HG02973 (cell line): ENCODE measurements at regions not wholly inside any gene's neighbourhood (a gene's known extent, or its start where the extent isn't known, plus 50 kb on each side); places are given as distances from the start of the nearest gene placed in this dataset.
"Not testable (repeated sequence)": the region's sequence is repeated elsewhere in the genome, so short reads cannot be mapped to it uniquely, and the experiment has no call there.

ENCODE experiments used
- ATAC-seq: cut with Tn5 transposase; IDR thresholded peaks from one replicate; pipeline ENCODE4 v1.9.1; 2021; ENCODE audit warnings: moderate library complexity; ENCODE audit not compliant: unreplicated experiment

- no peak for ATAC-seq
Measured at GRCh38 chr22:17318817-17319216, 50.4 kb upstream of the CECR2 start.

- no peak for ATAC-seq
Measured at GRCh38 chr22:17315310-17315709, 54.0 kb upstream of the CECR2 start.

DNA sequence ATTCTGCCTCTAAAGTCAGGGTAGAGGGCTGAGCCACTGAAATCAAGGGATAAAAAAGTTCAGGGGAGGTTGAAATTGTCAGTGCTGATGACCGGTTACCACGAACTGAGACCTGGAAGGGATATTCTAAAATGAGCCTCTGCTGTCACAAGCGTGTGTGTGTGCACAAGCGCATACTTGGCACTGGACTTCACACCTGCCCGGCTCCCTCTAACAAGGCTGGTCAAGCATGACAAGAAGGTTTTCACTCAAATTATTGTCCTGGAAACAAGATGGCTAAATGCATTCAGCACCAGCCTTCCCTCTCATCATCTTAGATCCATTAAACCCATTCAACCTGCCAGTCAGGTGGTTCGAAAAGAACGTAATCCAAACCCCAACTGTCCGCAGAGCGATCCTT, 54.8 kb upstream of the CECR2 start:
- ATAC-seq = no peak

DNA sequence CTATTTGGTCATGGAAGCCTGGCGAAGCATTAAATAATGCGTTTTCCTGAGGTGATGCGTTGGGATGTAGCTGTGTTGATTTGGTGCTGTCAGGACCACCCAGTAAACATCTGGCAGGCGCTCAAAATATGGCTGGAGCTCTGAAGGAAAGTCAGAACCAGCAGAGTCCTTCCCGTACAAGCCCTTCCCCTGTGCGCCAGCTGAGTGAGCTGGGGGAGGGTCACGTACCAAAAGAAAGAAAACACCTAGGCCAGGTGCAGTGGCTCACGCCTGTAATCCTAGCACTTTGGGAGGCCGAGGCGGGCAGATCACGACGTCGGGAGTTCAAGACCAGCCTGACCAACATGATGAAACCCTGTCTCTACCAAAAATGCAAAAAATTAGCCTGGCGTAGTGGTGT, 55.6 kb upstream of the CECR2 start:
- no peak for ATAC-seq

DNA sequence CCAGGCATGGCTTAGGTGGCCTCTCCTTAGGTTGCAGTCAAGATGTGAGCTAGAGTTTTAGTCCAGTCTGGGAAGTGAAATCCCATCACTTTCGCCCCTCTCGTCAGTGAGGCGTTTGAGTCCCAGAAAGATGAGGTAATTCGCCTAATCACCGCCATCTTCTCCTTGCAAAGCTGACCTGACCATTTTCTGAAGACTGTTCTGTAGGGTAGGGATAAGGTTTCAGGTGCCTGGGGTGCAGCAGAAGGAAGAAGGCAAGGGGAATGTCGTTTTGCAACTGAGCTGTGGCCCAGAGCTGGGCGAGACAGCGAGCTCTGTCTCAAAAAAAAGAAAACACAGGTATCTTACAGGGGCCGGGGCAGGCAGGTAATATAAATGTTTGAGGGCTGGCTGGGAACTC, 61.7 kb upstream of the CECR2 start:
- no peak for ATAC-seq

DNA sequence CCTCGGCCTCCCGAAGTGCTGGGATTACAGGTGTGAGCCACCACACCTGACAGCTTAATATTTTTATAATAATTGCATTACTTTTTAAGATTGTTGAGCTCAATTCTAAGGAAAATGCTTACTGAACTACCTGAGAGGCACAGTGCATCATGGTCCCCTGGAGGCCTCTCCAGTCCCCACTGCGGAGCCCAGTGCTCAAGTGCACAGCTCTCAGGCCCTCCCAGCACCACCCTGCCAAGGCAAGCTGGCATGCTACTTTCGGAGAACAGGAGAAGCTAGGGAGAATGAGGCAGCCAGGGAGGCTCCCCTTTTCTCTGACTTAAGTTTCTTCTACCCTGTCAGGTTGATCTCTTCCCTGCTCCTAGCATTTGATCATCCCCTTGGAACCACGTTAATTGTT, 64.2 kb upstream of the CECR2 start:
- ATAC-seq = no peak

GRCh38 chr22:17303840-17304779, 65.2 kb upstream of the CECR2 start:
- ATAC-seq = peak; percentile 58

- ATAC-seq = no peak
Measured at GRCh38 chr22:17303441-17303839, 65.8 kb upstream of the CECR2 start.

GRCh38 chr22:17302616-17303015, 66.6 kb upstream of the CECR2 start:
- no peak for ATAC-seq

GRCh38 chr22:17300926-17301325, 68.3 kb upstream of the CECR2 start:
- no peak for ATAC-seq

- ATAC-seq = not testable (repeated sequence)
Measured at GRCh38 chr22:17298805-17299502, 70.3 kb upstream of the CECR2 start.

- ATAC-seq = no peak
Measured at GRCh38 chr22:17285656-17286055, 66.4 kb upstream of the ADA2 start.

DNA sequence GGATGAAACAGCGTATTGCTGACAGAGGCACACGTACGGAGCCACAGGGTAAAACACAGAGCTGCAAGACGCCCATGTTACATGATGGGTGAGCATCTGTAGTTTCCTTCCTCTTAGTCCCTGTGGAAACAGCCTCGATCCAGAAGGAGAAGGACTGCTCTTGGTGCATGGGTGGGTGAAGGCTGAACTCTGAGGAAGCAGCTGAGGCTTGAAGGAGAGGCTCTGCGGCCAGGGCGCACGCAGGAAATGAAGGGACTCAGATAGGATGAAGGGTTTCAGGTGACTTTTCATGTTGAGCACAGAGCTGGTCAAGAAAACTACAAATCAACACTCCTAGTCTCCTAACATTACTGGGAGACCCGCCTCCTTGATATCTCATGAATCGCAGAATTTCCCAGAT, 65.7 kb upstream of the ADA2 start:
- ATAC-seq = no peak

GRCh38 chr22:17284466-17284865, 65.2 kb upstream of the ADA2 start:
- ATAC-seq = no peak

- not testable (repeated sequence) for ATAC-seq
Measured at GRCh38 chr22:17283865-17284264, 64.6 kb upstream of the ADA2 start.

- ATAC-seq = no peak
Measured at GRCh38 chr22:17283423-17283822, 64.2 kb upstream of the ADA2 start.

DNA sequence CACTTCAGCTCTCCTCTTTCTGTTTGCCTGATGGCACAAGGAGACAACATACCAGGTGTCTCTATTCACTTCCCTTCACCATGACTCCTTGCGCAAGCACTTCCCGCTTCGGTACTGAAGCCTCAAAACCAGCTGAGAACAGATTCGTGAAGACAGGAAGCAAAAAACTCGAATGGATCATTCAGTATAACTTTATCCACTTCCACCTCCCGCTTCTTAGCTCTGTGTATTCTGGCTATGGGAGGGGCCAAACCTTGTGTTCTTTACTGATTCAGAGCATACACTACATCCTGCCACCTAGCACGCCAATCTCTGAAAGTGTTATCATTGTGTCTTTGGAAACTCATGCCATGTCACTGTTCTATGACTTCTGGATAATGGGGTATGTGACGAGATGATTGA, 62.2 kb upstream of the ADA2 start:
- ATAC-seq = no peak

- ATAC-seq = no peak
Measured at GRCh38 chr22:17281026-17281425, 61.8 kb upstream of the ADA2 start.

DNA sequence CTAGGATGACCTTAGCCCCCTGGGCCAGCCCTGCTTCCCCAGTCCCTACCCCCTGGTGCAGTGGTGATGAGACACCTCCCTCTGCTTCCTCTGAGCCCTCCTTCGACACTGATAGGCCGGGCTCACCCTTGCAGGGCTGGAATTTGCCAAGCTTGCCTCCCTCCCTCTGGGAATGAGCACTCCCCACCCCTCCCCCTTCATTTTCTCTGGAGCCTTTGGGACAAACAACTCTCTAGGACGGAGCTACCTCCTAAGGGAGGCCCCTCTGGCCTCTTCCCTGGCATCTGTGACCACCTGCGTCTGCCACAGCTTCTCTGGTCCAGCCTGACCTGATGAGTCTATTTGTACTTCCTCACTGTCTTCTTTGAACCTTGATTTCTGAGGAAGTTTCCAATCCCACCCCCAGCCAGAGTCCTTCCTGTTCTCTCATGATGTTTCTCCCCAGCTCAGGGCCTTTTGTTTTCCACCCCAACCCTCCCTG, 53.3 kb upstream of the ADA2 start:
- ATAC-seq = no peak

DNA sequence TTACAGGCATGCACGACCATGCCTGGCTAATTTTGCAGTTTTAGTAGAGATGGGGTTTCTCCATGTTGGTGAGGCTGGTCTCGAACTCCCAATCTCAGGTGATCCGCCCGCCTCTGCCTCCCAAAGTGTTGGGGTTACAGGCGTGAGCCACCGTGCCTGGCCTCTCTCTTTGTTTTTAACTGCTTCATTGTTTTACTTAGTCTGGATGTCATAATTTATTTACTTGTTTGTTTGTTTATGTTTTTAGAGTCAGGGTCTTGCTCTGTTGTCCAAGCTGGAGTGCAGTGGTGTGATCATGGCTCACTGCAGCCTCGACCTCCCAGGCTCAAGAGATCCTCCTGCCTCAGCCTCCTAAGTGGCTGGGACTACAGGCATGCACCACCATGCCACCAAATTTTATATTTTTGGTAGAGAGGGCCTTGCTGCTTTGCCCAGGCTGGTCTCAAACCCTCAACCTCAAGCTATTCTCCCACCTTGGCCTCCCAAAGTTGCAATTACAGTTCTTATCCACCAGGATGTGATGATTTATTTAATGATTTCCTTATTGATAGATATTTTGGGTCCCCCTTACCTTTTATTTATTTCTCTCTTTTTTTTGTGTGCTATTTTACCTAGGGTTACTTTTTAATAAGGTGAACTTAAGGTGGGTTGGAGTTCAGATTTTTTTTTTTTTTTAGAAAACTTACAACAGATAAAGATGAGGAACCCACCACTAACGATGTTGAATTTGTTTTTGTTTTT, 52.6 kb upstream of the ADA2 start:
- ATAC-seq = no peak

DNA sequence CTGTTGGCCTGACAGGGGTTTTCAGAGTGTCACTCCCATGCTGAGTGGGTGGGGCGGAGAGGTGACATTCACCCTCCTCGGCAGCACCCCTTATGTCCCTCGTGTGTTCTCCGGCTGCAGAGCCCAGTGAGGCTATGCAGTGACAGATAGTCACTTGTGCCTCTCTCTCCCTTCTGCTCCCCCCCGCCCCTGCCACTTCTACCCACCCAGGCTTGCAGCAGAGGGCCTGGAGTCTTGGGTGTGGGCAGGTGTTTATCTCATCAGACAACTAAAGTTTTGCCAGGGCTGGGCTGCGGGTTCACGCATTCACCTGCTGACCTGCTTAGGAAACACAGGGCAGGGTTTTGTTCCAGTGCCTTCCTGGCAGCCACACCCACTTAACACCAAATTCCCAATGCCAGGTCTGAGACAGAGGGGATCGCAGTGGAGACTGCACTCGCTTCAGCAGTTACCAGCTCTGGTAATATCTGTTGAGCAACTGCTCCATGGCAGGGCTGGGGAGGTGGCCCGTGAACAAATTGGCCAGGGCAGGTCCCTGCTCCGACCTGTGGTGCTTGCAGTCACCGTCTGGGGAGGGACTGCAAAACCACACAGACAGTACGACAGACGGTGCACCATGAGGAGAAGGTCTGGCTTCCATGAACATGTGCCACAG, 50.5 kb upstream of the ADA2 start:
- ATAC-seq = no peak
